T47D (cell line): ENCODE measurements at regions not wholly inside any gene's neighbourhood (a gene's known extent, or its start where the extent isn't known, plus 50 kb on each side); places are given as distances from the start of the nearest gene placed in this dataset.

Source experiments
- DNase-seq, 2 experiments: peaks; one replicate each; pipeline versions ENCODE4 v3.0.0 to v3.0.0-alpha.2; 2011 to 2012; ENCODE audit warnings: low read depth in 1 of 2, low spot score in 1 of 2
- JUND ChIP-seq: IDR thresholded peaks from 2 replicates; pipeline ENCODE4 v1.6.1; 2012; ENCODE audit warnings: low read depth
- in situ Hi-C: cut with HindIII; loops from 2 replicates; pipeline ENCODE4 v1.10.0; 2016; ENCODE audit warnings: low sequenced_read_pairs, low pct_unique_long_range_greater_than_20kb

DNA sequence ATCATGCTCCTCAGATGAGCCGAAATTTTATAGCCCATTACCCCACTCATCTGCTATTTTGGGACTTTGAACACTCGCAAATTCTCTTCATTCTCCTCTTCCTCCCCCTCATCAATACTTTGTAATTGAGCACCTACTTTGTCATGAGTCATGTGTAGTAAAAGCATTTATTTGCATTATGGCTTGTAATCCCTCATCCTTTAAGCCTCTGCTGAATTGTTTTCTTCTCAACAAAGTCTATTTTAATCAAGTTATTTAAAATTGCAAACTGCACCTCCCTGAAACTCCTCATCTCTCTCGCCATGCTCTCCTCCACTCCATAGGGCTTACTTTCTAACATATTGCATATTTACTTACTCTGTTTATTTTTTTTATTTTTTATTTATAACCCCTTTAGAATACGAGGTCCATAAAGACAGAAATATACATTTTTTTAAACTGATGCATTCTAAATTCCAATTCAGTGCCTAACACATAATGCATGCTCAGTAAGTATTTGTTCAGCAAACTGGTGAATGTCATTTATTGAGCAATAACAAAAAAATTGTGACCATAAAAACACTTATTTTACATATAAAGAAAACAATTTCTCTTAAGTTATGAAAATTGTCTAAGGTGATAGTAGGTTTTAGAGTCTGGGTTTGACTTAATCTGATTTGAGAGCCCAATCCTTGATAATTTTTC lies 161.7 kb downstream of the FASLG start:
- no peak for TF ChIP-seq JUND
- DNase-seq, result no peak
- in situ Hi-C loops, result no loop called here

DNA sequence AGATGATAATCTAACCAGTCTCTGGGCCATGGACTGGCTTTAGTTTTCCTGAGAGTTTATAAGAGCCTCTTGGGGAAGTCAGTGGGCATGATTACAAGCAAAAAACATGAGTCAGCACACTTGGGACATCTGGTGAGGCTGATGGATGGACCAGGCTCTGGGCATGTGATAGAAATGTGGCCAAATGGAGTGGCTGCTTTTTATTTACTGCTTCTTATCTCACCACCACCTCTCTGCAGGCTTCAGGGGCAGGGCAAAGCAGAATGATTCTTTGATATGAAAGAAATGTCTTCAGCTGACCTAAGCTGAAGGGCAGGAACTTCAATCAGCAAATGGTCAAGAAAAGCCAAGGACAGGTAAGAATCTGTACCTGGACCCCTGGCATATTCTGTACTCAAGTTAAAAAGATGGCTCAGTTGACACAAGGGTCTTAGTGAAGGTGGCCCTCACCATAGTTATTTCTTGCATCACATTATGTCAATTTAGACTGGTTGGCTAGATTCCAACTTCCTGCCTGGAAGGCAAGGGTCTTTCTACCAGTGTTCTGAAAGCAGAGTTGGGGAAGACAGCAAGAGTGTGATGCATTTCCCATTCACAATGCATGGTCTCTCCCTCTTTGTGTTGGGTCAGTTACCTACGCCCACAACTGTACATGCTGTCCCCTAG lies 162.8 kb downstream of the FASLG start:
- no peak for DNase-seq
- TF ChIP-seq JUND, result no peak
- in situ Hi-C loops, result no loop called here

DNA sequence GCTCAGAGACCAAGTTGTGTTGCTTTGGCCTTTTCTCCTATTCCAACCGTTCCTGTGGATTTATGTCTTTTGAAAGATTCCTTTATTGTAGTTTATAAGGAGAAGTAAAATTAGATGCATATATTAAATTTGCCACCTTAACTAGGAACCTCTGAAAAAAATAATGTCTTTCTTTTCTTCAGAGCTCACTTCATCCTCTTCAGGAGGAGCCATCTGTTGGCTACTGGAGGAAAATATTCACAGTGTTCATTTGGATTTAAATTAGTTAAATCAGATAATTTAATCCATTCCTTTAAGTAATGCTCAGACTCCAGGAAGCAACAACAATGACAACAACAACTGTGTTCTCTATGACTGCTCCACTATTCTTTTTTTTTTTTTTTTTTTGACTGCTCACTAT lies 164.0 kb downstream of the FASLG start:
- no peak for DNase-seq
- in situ Hi-C loops, result no loop called here

DNA sequence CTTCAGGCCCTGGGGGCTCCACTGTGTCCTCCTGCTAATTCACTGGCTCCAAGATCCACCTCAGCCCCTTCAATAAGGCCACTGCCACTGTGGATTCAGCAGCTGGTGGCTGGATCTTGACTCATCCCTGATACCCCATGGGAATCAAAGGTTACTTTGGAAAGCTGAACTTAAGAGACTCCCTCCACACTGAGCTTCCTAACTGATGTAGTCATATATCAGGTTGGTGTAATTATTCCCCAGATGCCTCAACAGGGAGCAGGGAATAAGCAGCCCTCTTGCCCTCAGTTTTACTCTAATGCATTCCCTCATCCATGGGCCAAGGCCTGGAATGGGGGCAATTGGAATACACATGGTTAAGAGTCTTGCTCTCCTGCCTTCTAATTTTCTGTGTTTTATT lies 164.6 kb downstream of the FASLG start:
- no peak for TF ChIP-seq JUND
- DNase-seq, result no peak
- in situ Hi-C loops, result no loop called here

More for the DNA sequence above, 164.0 kb downstream of the FASLG start:
- no peak for TF ChIP-seq JUND

DNA sequence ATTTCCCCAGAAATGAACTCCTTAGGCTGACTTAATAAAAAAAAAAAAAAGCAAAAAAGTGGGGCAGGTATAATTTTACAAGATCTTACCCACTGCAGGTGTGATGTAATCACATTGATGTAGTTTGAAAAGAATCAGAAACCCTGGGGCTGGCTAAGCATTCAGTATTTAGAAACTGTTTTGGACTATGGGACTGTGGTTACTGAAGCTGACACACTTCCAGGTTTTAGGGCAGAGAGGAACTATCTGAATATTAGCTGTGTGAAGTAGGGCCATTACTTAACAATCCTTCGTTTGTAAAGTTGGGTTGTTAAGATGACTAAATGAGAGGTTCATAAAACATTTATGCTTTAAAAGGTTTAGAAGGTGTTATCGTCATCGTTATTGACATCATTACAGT lies 165.3 kb downstream of the FASLG start:
- TF ChIP-seq JUND, result no peak
- in situ Hi-C loops, result no loop called here
- DNase-seq, result no peak

DNA sequence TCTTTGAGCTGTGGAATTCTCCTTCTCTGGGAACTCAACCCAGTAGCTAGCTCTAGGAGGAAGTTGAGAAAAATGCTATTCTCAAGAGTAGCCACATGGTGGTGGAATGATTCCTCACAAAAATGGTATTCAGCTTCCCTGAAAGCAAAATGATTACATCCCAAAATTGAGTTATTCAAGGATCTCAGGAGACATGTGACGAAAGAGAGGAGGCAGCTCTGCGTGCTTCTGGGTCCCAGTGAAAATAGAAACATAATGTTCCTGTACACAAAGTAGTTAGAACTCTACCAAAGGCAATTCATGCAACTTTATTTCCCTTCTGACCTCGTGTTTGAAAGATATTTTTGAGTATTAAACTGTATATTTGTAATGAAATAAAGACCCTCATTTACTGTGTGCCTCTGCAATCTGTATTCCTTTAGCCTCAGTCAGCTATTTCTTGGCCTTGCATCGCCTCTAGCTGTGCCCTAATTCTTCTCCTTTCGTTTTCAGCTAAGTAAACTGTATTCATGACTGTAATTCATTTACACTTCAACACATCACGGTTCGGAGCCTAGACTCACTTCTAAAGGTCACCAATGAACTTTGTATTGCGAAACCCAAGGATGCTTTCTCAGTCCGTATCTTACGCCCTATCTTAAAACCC lies 167.3 kb downstream of the FASLG start:
- peak; percentile 46 to 71 for DNase-seq
- in situ Hi-C loops, result no loop called here
- TF ChIP-seq JUND, result no peak

DNA sequence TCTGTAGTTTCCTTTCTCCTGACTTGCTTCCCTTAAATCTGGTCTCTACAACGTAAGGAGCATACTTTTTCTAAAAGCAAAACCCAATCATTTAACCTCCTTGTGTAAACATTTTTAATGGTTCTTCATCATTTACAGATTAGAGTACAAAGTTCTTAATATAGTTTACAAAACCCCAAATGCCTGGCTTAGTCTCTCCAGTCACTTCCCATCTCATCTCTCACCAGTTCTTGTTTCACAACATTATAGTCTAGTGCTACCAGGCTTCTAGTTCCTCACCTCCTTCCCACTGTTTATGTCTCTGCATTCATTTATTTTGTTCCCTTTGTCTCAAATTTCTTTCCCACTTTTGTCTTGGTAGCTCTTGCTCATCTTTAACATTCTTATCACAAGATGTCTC lies 168.4 kb downstream of the FASLG start:
- no peak for TF ChIP-seq JUND
- no peak for DNase-seq
- in situ Hi-C loops, result no loop called here

DNA sequence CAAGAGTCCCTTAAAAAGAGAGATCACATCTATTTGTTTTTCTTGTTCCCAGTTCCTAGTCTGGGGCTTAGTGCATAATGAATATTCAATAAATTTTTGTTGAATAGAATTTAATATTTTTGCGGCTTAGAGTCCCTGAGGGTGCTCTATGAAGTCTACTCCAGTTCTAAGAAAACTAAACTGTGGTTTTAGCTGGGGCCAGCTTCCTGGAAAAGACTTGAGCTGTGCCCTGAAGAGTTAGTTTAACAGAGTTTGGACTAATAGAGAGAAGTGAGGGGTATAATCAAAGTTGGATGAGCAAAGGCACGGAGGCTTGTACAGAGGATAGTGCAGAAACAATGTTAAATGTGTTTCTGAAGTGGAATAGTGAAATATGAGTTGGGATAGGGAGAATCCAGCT lies 168.9 kb downstream of the FASLG start:
- in situ Hi-C loops, result no loop called here
- no peak for DNase-seq
- no peak for TF ChIP-seq JUND

DNA sequence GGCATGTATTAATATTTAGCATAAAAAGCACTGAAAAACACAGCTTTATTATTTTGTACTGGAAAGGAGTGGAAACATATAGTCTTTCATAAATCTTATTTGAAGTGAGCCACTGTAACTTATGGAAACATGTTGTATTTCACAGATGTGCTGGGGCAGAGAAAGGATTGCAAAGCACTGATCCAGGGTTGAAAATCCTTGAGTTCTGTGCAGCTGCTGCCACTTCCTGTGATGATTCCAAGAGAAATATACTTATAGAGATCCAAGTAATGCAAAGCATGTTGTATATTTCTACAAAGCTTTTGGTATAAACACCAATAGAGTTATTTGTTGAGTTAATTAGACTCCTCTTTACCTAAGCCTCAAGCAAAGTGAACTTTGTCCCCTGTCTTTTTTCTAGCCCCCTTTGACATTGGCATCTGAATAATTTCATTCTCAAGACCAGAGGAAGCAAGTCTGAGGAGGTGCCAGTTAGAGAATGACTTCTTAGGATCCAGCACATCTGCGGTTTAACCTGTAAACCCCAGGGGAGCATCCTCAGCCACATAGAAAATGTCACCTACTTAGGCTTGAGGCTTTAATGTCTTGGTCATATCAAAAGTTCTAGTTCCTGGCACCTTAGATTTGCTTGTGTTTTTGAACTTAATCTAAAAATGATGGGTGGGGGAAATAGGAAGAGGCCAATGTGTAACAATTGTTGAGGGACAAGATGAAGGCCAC lies 173.3 kb downstream of the FASLG start:
- DNase-seq, result no peak
- TF ChIP-seq JUND, result no peak
- in situ Hi-C loops, result no loop called here

DNA sequence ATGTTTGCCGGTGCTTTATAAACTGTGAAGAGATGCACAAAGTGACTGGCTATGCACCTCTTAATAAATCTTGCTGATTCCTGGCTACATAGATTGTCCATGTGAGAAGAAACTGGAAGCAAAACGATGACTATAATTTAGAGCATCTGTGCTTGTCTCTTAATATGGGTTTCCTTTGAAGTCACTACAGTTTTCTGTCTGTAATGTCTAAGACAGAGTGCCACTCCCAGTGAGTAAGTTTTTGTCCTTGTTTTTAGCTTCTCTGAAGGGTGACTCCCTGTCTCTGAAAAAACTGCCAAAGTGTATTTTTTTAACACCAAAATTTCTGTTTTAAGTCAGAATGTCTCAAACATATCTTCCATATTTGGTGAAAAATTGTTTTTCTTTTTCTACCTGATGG lies 175.1 kb downstream of the FASLG start:
- no peak for DNase-seq

DNA sequence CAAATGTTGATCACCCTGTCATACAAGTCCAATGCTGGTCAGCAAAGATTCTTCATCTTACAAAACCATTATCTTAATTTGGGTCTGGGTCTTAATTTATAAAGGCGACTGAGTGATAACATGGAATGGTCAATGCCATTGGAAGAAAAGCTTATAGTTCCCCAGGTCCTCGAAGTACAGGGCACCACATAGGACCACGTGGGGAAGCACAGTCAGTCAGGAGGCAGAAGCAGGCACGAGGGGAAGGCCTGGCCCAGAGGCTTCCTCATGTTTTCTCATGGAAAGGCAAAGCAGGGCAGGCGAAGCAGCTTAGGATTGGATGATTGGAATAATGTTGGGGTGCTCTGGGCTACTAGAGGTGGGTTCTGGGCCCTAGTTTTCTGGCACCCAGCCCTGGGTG lies 175.7 kb downstream of the FASLG start:
- DNase-seq, result no peak
- in situ Hi-C loops, result no loop called here
- no peak for TF ChIP-seq JUND

More for the DNA sequence above, 175.1 kb downstream of the FASLG start:
- no peak for TF ChIP-seq JUND
- in situ Hi-C loops, result no loop called here

DNA sequence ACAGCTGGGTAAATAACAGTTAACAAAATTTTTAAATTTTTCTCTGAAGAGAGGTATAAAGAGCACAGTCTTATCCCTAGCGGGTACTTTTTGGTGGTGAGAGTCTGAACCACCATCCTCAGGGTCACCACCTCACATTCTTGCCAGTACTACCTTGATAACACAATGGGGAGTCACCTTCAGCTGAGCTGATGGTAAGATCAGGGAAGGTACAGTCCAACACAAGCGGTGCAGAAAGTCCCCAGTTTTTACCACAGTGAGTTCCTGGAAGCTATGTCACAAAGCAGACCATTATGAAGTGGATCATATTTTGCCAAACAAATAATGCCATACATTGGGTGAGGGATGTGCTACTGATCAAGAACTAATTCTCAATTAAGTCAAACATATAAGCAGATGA lies 176.9 kb downstream of the FASLG start:
- no peak for DNase-seq
- in situ Hi-C loops, result no loop called here
- no peak for TF ChIP-seq JUND

DNA sequence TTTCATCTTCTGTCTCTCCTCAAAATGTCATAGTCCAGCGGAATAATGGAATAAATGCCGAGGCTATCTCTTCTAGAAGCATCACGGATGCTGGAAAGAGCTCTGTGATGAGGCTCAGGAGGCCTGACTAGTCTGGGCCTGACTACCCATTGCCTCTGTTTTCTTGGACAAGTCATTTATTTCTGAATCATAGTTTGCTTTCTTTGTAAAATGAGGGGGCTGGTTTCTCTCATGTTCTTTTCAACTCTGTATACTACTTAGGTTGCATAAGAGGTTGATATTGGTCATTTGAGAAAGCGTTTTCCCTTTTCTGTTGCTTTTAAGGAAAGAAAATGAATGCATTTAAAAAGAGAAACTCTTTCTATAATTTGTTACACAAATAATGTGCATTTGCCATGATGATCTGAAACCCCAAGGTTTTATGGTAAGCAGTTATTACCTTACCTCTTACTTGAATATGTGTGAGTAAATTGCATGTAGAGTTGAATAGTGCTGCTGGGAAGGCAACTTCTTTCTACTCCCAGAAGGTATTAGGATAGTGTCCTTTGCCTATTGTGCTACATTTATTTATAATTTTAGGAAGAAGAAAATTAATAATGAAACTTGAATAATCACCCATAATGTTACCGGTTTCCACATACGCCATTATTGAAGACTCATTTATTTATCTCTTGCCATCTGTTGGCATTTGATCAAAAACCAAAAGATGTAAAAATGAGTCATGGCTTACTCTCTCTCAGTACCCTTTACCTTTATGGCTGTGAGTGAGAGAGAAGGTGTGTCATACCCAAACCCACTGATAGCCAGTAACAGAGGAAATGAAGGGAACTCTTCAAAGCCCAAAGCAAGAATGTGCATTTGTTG lies 179.1 kb downstream of the FASLG start:
- DNase-seq, result no peak
- in situ Hi-C loops, result no loop called here
- TF ChIP-seq JUND, result no peak
